KMS-11 (cell line): ENCODE measurements at regions not wholly inside any gene's neighbourhood (a gene's known extent, or its start where the extent isn't known, plus 50 kb on each side); places are given as distances from the start of the nearest gene placed in this dataset.

Experiments
- H2AFZ ChIP-seq: fragments of 200-600 bp; sonication (generic); 2 replicates; pipeline ENCODE4 v1.6.1; 2016; ENCODE audit warnings: antibody characterized with exemption, mixed run types, low read depth
- H3K27ac ChIP-seq: fragments of 200-600 bp; sonication (generic); 2 replicates; pipeline ENCODE4 v1.6.1; 2016; ENCODE audit warnings: mild to moderate bottlenecking, mixed run types
- H3K27me3 ChIP-seq: fragments of 200-600 bp; sonication (generic); 2 replicates; pipeline ENCODE4 v1.6.1; 2017; ENCODE audit warnings: mild to moderate bottlenecking, low read depth, mixed run types, moderate library complexity; ENCODE audit not compliant: insufficient read depth
- H3K36me3 ChIP-seq: fragments of 200-600 bp; sonication (generic); 2 replicates; pipeline ENCODE4 v1.6.1; 2017; ENCODE audit warnings: mild to moderate bottlenecking, mixed run types; ENCODE audit not compliant: insufficient read depth
- H3K4me1 ChIP-seq: fragments of 200-600 bp; sonication (generic); 2 replicates; pipeline ENCODE4 v1.6.1; 2016; ENCODE audit warnings: mild to moderate bottlenecking, low read depth, mixed run types; ENCODE audit not compliant: poor library complexity, severe bottlenecking
- H3K4me2 ChIP-seq: fragments of 200-600 bp; sonication (generic); 2 replicates; pipeline ENCODE4 v1.7.0; 2016; ENCODE audit warnings: mild to moderate bottlenecking, mixed run types
- H3K4me3 ChIP-seq: fragments of 200-600 bp; sonication (generic); IDR thresholded peaks from 2 replicates; pipeline ENCODE4 v1.6.1; 2017; ENCODE audit warnings: low read depth, low read length, mixed read lengths; ENCODE audit not compliant: insufficient read depth
- H3K79me2 ChIP-seq: fragments of 200-600 bp; sonication (generic); 2 replicates; pipeline ENCODE4 v1.6.1; 2016; ENCODE audit warnings: low read depth, mixed run types; ENCODE audit not compliant: insufficient read depth
- H3K9ac ChIP-seq: fragments of 200-600 bp; sonication (generic); 2 replicates; pipeline ENCODE4 v1.6.1; 2016; ENCODE audit warnings: mild to moderate bottlenecking, mixed run types
- H4K20me1 ChIP-seq: fragments of 200-600 bp; sonication (generic); 2 replicates; pipeline ENCODE4 v1.6.1; 2016; ENCODE audit warnings: mild to moderate bottlenecking, mixed run types; ENCODE audit not compliant: insufficient read depth
- TF ChIP-seq, protein P1 (sequence below): fragments of 200-600 bp; sonication (generic); conservative IDR thresholded peaks from 2 replicates; pipeline ENCODE4 v1.6.1; 2017; ENCODE audit warnings: low read depth, mild to moderate bottlenecking, antibody characterized with exemption, low read length, moderate library complexity, mixed read lengths

DNA sequence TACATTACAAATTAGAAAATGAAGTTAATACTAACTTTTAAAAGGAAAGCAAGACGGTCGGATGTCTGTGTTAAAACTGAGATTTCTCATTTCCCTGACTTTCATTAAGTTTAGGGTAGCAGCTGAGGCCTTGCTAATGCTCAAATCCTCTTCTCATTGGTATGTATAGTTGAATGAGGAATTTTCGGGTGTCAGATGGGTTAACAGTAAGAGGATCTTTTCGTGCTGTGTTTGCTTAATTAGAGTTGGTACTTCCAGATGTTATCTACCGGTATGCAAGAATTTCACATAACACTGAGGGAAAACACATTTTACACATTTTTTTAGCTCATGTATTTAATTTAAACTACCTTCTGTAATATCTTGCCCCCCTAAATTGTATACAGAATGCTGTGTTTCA, 168.2 kb upstream of the CTNND2 start:
- Histone ChIP-seq H3K36me3 (no peaks in the 10 kb centered on the region), H4K20me1 (no peaks in the 10 kb centered on the region), H3K4me2 (no peak overlapping the region), H3K27me3 (no peaks in the 10 kb centered on the region), H3K27ac (no peak overlapping the region), H3K4me3 (no peak overlapping the region), H3K9ac (no peak overlapping the region), H3K79me2 (no peaks in the 10 kb centered on the region), H3K4me1 (no peaks in the 10 kb centered on the region), H2AFZ (no peak overlapping the region)
- TF ChIP-seq, protein P1, sequence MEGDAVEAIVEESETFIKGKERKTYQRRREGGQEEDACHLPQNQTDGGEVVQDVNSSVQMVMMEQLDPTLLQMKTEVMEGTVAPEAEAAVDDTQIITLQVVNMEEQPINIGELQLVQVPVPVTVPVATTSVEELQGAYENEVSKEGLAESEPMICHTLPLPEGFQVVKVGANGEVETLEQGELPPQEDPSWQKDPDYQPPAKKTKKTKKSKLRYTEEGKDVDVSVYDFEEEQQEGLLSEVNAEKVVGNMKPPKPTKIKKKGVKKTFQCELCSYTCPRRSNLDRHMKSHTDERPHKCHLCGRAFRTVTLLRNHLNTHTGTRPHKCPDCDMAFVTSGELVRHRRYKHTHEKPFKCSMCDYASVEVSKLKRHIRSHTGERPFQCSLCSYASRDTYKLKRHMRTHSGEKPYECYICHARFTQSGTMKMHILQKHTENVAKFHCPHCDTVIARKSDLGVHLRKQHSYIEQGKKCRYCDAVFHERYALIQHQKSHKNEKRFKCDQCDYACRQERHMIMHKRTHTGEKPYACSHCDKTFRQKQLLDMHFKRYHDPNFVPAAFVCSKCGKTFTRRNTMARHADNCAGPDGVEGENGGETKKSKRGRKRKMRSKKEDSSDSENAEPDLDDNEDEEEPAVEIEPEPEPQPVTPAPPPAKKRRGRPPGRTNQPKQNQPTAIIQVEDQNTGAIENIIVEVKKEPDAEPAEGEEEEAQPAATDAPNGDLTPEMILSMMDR: no peak

DNA sequence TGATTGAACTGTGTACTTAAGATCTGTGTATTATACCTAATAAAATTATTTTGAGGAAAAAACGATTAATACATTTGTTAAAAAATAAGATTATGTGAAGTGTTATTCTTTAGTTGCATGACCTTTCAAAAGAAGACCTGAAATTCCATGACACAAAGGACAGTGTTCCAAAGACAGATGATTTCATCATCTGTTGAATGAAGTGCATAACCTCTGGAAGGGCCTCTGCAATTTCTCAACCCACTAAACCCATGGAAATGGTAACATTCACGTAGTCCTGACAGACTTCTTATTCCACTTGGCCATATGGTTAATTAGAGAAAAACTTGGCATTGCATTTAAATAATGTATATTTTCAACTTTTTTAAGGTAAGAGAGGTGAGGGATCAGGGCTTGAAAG, 167.2 kb upstream of the CTNND2 start:
- Histone ChIP-seq H3K36me3 (no peaks in the 10 kb centered on the region), H3K4me3 (no peak overlapping the region), H2AFZ (no peak overlapping the region), H4K20me1 (no peaks in the 10 kb centered on the region), H3K27ac (no peak overlapping the region), H3K27me3 (no peaks in the 10 kb centered on the region), H3K79me2 (no peaks in the 10 kb centered on the region), H3K4me2 (no peak overlapping the region), H3K4me1 (no peaks in the 10 kb centered on the region), H3K9ac (no peak overlapping the region)
- TF ChIP-seq, protein P1: no peak

GRCh38 chr5:12023614-12024241, 119.5 kb upstream of the CTNND2 start:
- Histone ChIP-seq H2AFZ (no peak overlapping the region), H3K79me2 (no peaks in the 10 kb centered on the region), H3K4me2 (no peak overlapping the region), H3K4me1 (no peaks in the 10 kb centered on the region), H3K4me3 (no peak overlapping the region), H3K27ac (no peak overlapping the region), H3K9ac (no peak overlapping the region), H3K27me3 (no peaks in the 10 kb centered on the region), H4K20me1 (no peaks in the 10 kb centered on the region), H3K36me3 (no peaks in the 10 kb centered on the region)
- TF ChIP-seq, protein P1: peak; percentile 76

GRCh38 chr5:12022444-12022843, 118.2 kb upstream of the CTNND2 start:
- Histone ChIP-seq H4K20me1 (no peaks in the 10 kb centered on the region), H3K27me3 (no peaks in the 10 kb centered on the region), H3K4me2 (no peak overlapping the region), H3K4me3 (no peak overlapping the region), H3K4me1 (no peaks in the 10 kb centered on the region), H3K79me2 (no peaks in the 10 kb centered on the region), H2AFZ (no peak overlapping the region), H3K27ac (no peak overlapping the region), H3K36me3 (no peaks in the 10 kb centered on the region), H3K9ac (no peak overlapping the region)
- TF ChIP-seq, protein P1: no peak
